ENCODE measurements at regions not wholly inside any gene's neighbourhood (a gene's known extent, or its start where the extent isn't known, plus 50 kb on each side); places are given as distances from the start of the nearest gene placed in this dataset.

DNA sequence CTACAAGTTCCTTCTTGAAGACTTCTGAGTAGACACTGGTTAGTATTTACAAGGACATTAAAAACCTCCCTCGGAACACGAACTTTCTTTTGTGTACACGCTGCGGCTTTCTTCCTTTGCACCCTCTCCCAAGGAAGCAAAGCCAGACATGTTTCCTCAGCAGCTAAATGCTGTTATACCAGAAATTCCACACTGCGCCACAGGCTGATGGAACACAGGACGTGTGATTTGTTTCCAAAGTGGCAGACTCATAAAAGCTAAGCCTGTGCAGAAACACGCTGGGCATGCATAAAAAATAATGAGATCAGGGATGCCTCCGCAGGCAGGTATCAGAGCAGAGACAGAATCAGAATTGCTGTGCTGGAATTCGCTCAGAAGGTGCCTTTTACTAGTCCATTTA, 73.0 kb upstream of the RGPD5 start:
- TF ChIP-seq, protein P1, sequence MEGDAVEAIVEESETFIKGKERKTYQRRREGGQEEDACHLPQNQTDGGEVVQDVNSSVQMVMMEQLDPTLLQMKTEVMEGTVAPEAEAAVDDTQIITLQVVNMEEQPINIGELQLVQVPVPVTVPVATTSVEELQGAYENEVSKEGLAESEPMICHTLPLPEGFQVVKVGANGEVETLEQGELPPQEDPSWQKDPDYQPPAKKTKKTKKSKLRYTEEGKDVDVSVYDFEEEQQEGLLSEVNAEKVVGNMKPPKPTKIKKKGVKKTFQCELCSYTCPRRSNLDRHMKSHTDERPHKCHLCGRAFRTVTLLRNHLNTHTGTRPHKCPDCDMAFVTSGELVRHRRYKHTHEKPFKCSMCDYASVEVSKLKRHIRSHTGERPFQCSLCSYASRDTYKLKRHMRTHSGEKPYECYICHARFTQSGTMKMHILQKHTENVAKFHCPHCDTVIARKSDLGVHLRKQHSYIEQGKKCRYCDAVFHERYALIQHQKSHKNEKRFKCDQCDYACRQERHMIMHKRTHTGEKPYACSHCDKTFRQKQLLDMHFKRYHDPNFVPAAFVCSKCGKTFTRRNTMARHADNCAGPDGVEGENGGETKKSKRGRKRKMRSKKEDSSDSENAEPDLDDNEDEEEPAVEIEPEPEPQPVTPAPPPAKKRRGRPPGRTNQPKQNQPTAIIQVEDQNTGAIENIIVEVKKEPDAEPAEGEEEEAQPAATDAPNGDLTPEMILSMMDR (IDR thresholded peaks at IDR 0.05): no peak
- TF ChIP-seq POLR2A (IDR thresholded peaks at IDR 0.05): no peak
- no peak for TF ChIP-seq EP300 (IDR thresholded peaks at IDR 0.05)
